Activated T-helper 17 cell treated with anti-CD3 and anti-CD28 coated beads, Interleukin-2, amount 50 U/mL, for 72 hours (primary cell): ENCODE measurements at regions not wholly inside any gene's neighbourhood (a gene's known extent, or its start where the extent isn't known, plus 50 kb on each side); places are given as distances from the start of the nearest gene placed in this dataset.
A peak's percentile ranks its signal among the peaks of the same experiment; 100 is the strongest.

ENCODE experiments used
- ATAC-seq: fragments of 150-1000 bp; cut with Tn5 transposase; replicated peaks from 2 replicates; pipeline ENCODE4 v1.10.0; 2021; ENCODE audit warnings: mild to moderate bottlenecking, moderate library complexity
- H3K27ac Mint-ChIP-seq: one replicate; pipeline ENCODE4 v1.8.0; 2022; ENCODE audit warnings: mixed read lengths
- H3K27me3 Mint-ChIP-seq: one replicate; pipeline ENCODE4 v1.8.0; 2022; ENCODE audit warnings: mixed read lengths
- H3K36me3 Mint-ChIP-seq: one replicate; pipeline ENCODE4 v1.8.0; 2022; ENCODE audit warnings: low read depth, mild to moderate bottlenecking, mixed read lengths
- H3K4me1 Mint-ChIP-seq: one replicate; pipeline ENCODE4 v1.8.0; 2022; ENCODE audit warnings: mixed read lengths
- H3K4me3 Mint-ChIP-seq: one replicate; pipeline ENCODE4 v1.8.0; 2022; ENCODE audit warnings: mild to moderate bottlenecking, mixed read lengths
- H3K9me3 Mint-ChIP-seq: one replicate; pipeline ENCODE4 v1.8.0; 2022; ENCODE audit warnings: mixed read lengths

DNA sequence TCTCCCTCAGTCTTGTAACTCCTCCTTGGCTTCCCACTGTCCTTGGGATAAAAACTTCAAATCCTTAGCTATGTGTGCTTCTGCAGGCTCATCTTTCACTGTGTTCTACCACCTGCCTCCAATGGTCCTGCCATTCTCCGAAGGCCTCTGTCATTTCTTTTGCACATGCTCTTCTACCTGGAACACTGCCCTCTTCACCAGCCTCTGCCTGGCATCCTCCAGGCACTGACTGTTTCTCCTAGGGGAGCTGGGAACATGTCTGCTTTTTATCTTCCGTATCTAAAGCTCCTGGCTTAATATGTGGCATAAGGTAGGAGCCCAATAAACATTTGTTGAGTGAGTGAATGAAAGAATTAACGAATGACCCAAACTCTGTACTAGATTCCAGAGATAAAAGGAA lies 603.3 kb upstream of the TMEM132C start:
- no peak overlapping the region for H3K4me3 Mint-ChIP-seq
- no peaks in the 10 kb centered on the region for H3K4me1 Mint-ChIP-seq
- peaks cover 6% of the 10 kb centered on the region for H3K27me3 Mint-ChIP-seq
- no peak overlapping the region for H3K27ac Mint-ChIP-seq
- ATAC-seq = no peak
- H3K36me3 Mint-ChIP-seq = no peaks in the 10 kb centered on the region
- H3K9me3 Mint-ChIP-seq = no peaks in the 10 kb centered on the region

DNA sequence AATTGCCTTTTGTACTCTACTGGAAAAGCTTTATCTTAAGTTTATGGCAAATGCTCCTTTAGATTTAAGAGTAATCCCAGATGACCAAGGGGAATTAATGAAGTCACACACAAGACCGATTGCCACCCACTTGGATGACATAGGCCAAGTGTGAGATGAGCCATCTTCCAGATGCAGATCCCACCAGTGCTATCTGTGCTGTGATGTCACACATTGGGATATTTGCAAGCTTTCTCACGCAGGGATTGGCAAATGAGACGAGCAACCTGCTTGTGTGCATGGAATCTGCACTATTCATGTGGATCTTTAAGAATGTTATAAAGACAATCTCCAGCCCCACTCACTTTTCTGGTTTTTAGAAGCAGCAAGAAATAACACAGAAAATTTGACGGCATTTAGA lies 602.1 kb upstream of the TMEM132C start:
- Mint-ChIP-seq H3K9me3 (no peaks in the 10 kb centered on the region), H3K4me3 (no peak overlapping the region), H3K36me3 (no peaks in the 10 kb centered on the region), H3K27me3 (peaks cover 6% of the 10 kb centered on the region), H3K27ac (no peak overlapping the region), H3K4me1 (no peaks in the 10 kb centered on the region)
- ATAC-seq = no peak

GRCh38 chr12:127667131-127667685 lies 599.8 kb upstream of the TMEM132C start:
- H3K27me3 Mint-ChIP-seq = peaks cover 6% of the 10 kb centered on the region
- no peaks in the 10 kb centered on the region for H3K36me3 Mint-ChIP-seq
- ATAC-seq = no peak
- no peak overlapping the region for H3K4me3 Mint-ChIP-seq
- H3K27ac Mint-ChIP-seq = no peak overlapping the region
- no peaks in the 10 kb centered on the region for H3K9me3 Mint-ChIP-seq
- no peaks in the 10 kb centered on the region for H3K4me1 Mint-ChIP-seq

GRCh38 chr12:127670294-127670693 lies 596.7 kb upstream of the TMEM132C start:
- no peak for ATAC-seq
- Mint-ChIP-seq H3K4me3 (no peak overlapping the region), H3K9me3 (no peaks in the 10 kb centered on the region), H3K4me1 (no peaks in the 10 kb centered on the region), H3K27ac (no peak overlapping the region), H3K27me3 (no peaks in the 10 kb centered on the region), H3K36me3 (no peaks in the 10 kb centered on the region)

GRCh38 chr12:127670796-127671195 lies 596.2 kb upstream of the TMEM132C start:
- Mint-ChIP-seq H3K9me3 (no peaks in the 10 kb centered on the region), H3K4me1 (no peaks in the 10 kb centered on the region), H3K36me3 (no peaks in the 10 kb centered on the region), H3K27me3 (peaks cover 3% of the 10 kb centered on the region), H3K4me3 (no peak overlapping the region), H3K27ac (no peak overlapping the region)
- ATAC-seq = no peak

GRCh38 chr12:127675936-127676335 lies 591.0 kb upstream of the TMEM132C start:
- no peak overlapping the region for H3K4me3 Mint-ChIP-seq
- H3K27me3 Mint-ChIP-seq = peaks cover 4% of the 10 kb centered on the region
- ATAC-seq = no peak
- no peaks in the 10 kb centered on the region for H3K36me3 Mint-ChIP-seq
- H3K4me1 Mint-ChIP-seq = no peaks in the 10 kb centered on the region
- H3K27ac Mint-ChIP-seq = no peak overlapping the region
- H3K9me3 Mint-ChIP-seq = no peaks in the 10 kb centered on the region

DNA sequence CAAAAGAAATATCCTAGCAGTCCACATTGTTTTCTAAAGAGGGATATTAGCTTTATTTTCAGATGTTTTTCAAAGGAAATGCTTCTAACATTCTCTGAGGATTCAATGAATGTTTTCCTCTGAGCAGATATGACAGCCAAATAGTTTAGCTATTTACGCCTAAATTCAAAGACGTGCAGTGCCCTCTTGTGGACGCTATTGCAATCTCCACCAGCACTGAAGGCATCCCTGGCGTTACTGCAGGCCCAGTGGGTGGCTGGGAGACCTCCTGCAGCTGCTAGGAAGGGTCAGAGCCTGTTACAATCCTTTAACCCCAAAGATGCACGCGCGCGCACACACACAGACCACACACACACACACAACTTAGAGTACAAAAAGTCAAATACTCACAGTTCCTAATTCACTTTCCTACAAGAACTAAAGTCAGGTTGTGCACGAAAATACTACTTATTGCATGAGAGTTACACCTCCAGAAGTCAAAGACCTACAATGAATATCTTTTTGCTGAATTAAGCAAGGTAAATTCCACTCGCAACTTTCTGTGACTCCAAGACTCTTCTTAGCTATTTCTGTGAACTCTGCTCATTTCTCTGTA lies 589.3 kb upstream of the TMEM132C start:
- no peak overlapping the region for H3K4me3 Mint-ChIP-seq
- ATAC-seq = peak; percentile 62
- H3K4me1 Mint-ChIP-seq = no peaks in the 10 kb centered on the region

GRCh38 chr12:127678945-127679344 lies 588.0 kb upstream of the TMEM132C start:
- Mint-ChIP-seq H3K4me3 (no peak overlapping the region), H3K27me3 (peaks cover 8% of the 10 kb centered on the region), H3K27ac (no peak overlapping the region), H3K9me3 (no peaks in the 10 kb centered on the region), H3K4me1 (no peaks in the 10 kb centered on the region), H3K36me3 (no peaks in the 10 kb centered on the region)
- ATAC-seq = no peak

More for the DNA sequence above, 589.3 kb upstream of the TMEM132C start:
- Mint-ChIP-seq H3K36me3 (no peaks in the 10 kb centered on the region), H3K27ac (no peak overlapping the region), H3K27me3 (peaks cover 4% of the 10 kb centered on the region), H3K9me3 (no peaks in the 10 kb centered on the region)

DNA sequence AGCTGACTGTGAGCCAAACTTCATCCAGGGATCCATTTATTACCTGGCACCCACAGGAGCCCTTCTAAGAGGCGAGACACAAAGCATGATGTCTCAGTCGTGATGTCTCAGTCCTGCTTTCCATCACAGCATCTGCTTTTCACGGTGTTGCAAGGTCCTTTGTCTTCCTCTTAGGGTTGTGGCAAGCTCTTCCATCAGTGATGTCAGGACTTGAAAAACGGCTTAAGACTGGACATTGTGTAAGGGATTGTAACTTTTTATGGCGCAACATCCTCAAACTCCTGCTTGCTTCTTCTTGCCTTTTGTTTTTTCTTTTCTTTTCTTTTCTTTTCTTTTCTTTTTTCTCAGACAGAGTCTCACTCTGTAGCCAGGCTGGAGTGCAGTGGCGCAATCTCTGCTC lies 586.5 kb upstream of the TMEM132C start:
- no peak overlapping the region for H3K4me3 Mint-ChIP-seq
- no peaks in the 10 kb centered on the region for H3K36me3 Mint-ChIP-seq
- H3K27me3 Mint-ChIP-seq = peaks cover 8% of the 10 kb centered on the region
- ATAC-seq = no peak
- no peaks in the 10 kb centered on the region for H3K4me1 Mint-ChIP-seq
- H3K9me3 Mint-ChIP-seq = no peaks in the 10 kb centered on the region
- H3K27ac Mint-ChIP-seq = no peak overlapping the region

GRCh38 chr12:127681151-127681754 lies 585.7 kb upstream of the TMEM132C start:
- peaks cover 4% of the 10 kb centered on the region for H3K27me3 Mint-ChIP-seq
- no peak overlapping the region for H3K4me3 Mint-ChIP-seq
- no peaks in the 10 kb centered on the region for H3K36me3 Mint-ChIP-seq
- no peak for ATAC-seq
- no peak overlapping the region for H3K27ac Mint-ChIP-seq
- H3K4me1 Mint-ChIP-seq = no peaks in the 10 kb centered on the region
- H3K9me3 Mint-ChIP-seq = no peaks in the 10 kb centered on the region

DNA sequence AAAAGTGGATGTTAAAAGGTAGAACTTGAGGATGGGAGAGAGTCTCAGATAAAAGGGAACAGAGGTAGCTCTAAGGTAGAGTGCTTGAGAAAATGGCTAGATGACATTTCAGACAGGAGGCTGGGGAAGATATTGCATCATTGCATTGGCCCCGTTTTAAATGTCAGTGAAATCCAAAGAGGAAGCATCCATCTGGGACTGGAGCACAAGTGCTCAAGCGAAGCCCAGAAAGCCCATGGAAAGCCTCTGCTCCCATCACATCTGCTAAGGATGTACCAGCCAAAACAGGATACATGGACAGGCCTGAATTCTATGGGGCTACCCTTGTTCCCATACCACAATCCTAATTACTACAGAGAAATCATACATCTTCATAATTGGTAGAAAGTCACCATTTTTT lies 581.5 kb upstream of the TMEM132C start:
- no peak for ATAC-seq
- Mint-ChIP-seq H3K27me3 (peaks cover 4% of the 10 kb centered on the region), H3K4me3 (no peak overlapping the region), H3K4me1 (no peaks in the 10 kb centered on the region), H3K36me3 (no peaks in the 10 kb centered on the region), H3K9me3 (no peaks in the 10 kb centered on the region), H3K27ac (no peak overlapping the region)

- Mint-ChIP-seq H3K4me1 (no peaks in the 10 kb centered on the region), H3K9me3 (no peaks in the 10 kb centered on the region), H3K27me3 (peaks cover 4% of the 10 kb centered on the region), H3K36me3 (no peaks in the 10 kb centered on the region), H3K27ac (no peak overlapping the region), H3K4me3 (no peak overlapping the region)
- ATAC-seq = no peak
Observed at GRCh38 chr12:127685931-127686330, 581.0 kb upstream of the TMEM132C start.

DNA sequence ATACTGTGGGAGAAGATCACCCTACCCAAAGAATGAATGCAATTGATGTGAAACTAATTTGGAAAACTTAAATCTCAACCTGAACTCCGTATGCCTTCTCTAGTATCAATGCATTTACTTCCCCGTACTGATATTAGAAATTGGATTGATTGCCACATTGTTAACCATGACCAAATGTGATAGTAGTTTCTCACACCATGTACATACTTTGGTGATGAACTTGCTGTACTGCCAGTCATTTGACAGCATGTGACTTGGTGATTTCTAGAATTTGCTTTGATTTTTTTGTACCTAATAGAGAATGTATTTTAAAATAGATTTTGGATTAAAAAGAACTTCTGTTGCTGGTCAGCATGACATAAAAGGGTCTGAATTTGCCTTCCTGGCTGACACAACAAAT lies 579.8 kb upstream of the TMEM132C start:
- H3K27me3 Mint-ChIP-seq = peaks cover 4% of the 10 kb centered on the region
- H3K4me1 Mint-ChIP-seq = no peaks in the 10 kb centered on the region
- H3K4me3 Mint-ChIP-seq = no peak overlapping the region
- no peak overlapping the region for H3K27ac Mint-ChIP-seq
- no peak for ATAC-seq
- H3K36me3 Mint-ChIP-seq = no peaks in the 10 kb centered on the region
- no peaks in the 10 kb centered on the region for H3K9me3 Mint-ChIP-seq

GRCh38 chr12:127688906-127689428 lies 578.0 kb upstream of the TMEM132C start:
- no peak overlapping the region for H3K27ac Mint-ChIP-seq
- no peaks in the 10 kb centered on the region for H3K36me3 Mint-ChIP-seq
- H3K9me3 Mint-ChIP-seq = no peaks in the 10 kb centered on the region
- no peaks in the 10 kb centered on the region for H3K4me1 Mint-ChIP-seq
- H3K27me3 Mint-ChIP-seq = no peaks in the 10 kb centered on the region
- H3K4me3 Mint-ChIP-seq = no peak overlapping the region
- ATAC-seq = no peak

DNA sequence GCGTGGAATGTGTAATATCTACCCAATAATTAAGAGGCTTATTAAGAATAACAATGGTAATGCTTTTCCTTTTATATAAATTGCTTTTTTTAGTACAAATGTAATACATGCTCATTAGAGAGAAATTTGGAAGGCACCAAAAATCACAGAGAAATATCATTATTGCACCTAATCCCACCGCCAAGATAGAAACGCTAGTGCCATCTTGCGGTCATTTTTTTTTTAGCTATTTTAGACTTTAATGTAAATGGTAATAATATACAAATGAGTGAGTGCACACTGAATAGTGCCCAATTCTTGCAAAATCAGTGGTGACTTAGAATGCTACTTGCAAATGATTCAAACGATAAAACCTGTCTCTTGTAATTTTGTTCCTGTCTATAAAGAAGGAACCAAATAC lies 576.8 kb upstream of the TMEM132C start:
- H3K9me3 Mint-ChIP-seq = no peaks in the 10 kb centered on the region
- no peaks in the 10 kb centered on the region for H3K27me3 Mint-ChIP-seq
- no peak overlapping the region for H3K27ac Mint-ChIP-seq
- no peaks in the 10 kb centered on the region for H3K4me1 Mint-ChIP-seq
- no peak overlapping the region for H3K4me3 Mint-ChIP-seq
- no peak for ATAC-seq
- no peaks in the 10 kb centered on the region for H3K36me3 Mint-ChIP-seq
